Activated CD4-positive, alpha-beta T cell treated with anti-CD3 and anti-CD28 coated beads for 48 hours (primary cell): ENCODE measurements at regions not wholly inside any gene's neighbourhood (a gene's known extent, or its start where the extent isn't known, plus 50 kb on each side); places are given as distances from the start of the nearest gene placed in this dataset.

Experiments used
- DNase-seq: peaks from one replicate; pipeline ENCODE4 v3.0.0-alpha.2; 2020

GRCh38 chr4:178838776-178839175 is 1396.5 kb upstream of the AGA start:
- DNase-seq = no peak

GRCh38 chr4:178856139-178856800 is 1414.0 kb upstream of the AGA start:
- DNase-seq = no peak

- DNase-seq = no peak
These were observed 1429.2 kb upstream of the AGA start for GRCh38 chr4:178871476-178871875.

GRCh38 chr4:178881937-178882336 is 1439.7 kb upstream of the AGA start:
- DNase-seq = no peak

GRCh38 chr4:178894126-178894525 is 1451.9 kb upstream of the AGA start:
- DNase-seq = no peak

GRCh38 chr4:178899084-178899483 is 1456.8 kb upstream of the AGA start:
- DNase-seq = no peak

- no peak for DNase-seq
These were observed 1475.5 kb upstream of the AGA start for GRCh38 chr4:178917756-178918155.

- DNase-seq = no peak
These were observed 1494.9 kb upstream of the AGA start for GRCh38 chr4:178937130-178937529.

GRCh38 chr4:178941975-178942374 is 1499.7 kb upstream of the AGA start:
- no peak for DNase-seq

- DNase-seq = no peak
These were observed 1511.3 kb upstream of the AGA start for GRCh38 chr4:178953447-178954120.

GRCh38 chr4:178955614-178956013 is 1513.4 kb upstream of the AGA start:
- DNase-seq = no peak

GRCh38 chr4:178958725-178959440 is 1516.6 kb upstream of the AGA start:
- no peak for DNase-seq

GRCh38 chr4:178963446-178964045 is 1521.3 kb upstream of the AGA start:
- DNase-seq = no peak

- DNase-seq = no peak
These were observed 1524.4 kb upstream of the AGA start for GRCh38 chr4:178966644-178967043.

- DNase-seq = no peak
These were observed 1528.3 kb upstream of the AGA start for GRCh38 chr4:178970433-178971140.

GRCh38 chr4:178976861-178977260 is 1534.6 kb upstream of the AGA start:
- no peak for DNase-seq

GRCh38 chr4:178993306-178993705 is 1551.1 kb upstream of the AGA start:
- DNase-seq = no peak

GRCh38 chr4:179001918-179002317 is 1559.7 kb upstream of the AGA start:
- no peak for DNase-seq

- no peak for DNase-seq
These were observed 1565.5 kb upstream of the AGA start for GRCh38 chr4:179007755-179008154.

- no peak for DNase-seq
These were observed 1575.3 kb upstream of the AGA start for GRCh38 chr4:179017581-179017980.

- DNase-seq = no peak
These were observed 1585.3 kb upstream of the AGA start for GRCh38 chr4:179027569-179027968.

- no peak for DNase-seq
These were observed 1586.1 kb upstream of the AGA start for GRCh38 chr4:179028321-179028720.

GRCh38 chr4:179029683-179030082 is 1587.4 kb upstream of the AGA start:
- no peak for DNase-seq
